ENCODE measurements at regions not wholly inside any gene's neighbourhood (a gene's known extent, or its start where the extent isn't known, plus 50 kb on each side); places are given as distances from the start of the nearest gene placed in this dataset.

DNA sequence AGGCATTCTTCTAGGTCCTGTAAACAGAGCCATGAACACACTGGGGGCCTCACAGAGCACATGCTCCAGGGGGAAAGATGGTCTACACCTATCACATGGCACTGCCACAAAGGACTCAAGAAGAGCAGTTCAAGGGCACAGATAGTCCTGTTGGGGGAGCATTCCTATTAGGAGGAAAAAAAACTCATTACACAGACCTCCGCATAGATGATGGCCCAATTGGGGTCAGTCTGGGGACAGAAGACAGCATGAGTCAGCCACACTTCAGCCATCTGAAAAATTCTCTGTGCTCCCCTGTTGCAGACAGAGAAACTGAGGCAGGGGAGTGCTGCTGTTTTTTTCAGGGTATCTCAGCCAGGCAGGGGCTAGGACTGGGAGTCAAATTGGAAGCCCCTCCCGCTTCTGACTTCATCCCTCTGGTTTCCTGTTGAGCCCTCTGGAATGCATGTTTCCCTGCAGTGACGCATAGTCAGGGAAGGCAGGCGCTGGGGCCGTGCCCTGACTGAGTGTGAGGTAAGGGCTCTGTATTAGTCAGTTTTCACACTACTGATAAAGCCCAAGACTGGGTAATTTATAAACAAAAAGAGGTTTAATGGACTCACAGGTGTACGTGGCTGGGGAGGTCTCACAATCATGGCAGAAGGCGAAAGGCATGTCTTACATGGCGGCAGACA is 67.9 kb downstream of the RHOB start:
- TF ChIP-seq POLR2A (IDR thresholded peaks at IDR 0.05; ENCODE audit: insufficient read depth in 1 of 2, low read depth in 2 of 2, low read length in 2 of 2) (no peak), STAG1 (CRISPR knock-in tag; IDR thresholded peaks at IDR 0.05) (no peak), MAX (IDR thresholded peaks at IDR 0.05) (no peak), GTF3A (CRISPR knock-in tag; conservative IDR thresholded peaks at IDR 0.05) (no peak), MAZ (IDR thresholded peaks at IDR 0.05; ENCODE audit: borderline replicate concordance, low read depth, low read length) (no peak), MAZ (CRISPR knock-in tag; IDR thresholded peaks at IDR 0.05; ENCODE audit: low read depth) (no peak), TCF7 (IDR thresholded peaks at IDR 0.05; ENCODE audit: low read depth) (no peak), CTCF (CRISPR knock-in tag; IDR thresholded peaks at IDR 0.05) (no peak), YY1 (IDR thresholded peaks at IDR 0.05; ENCODE audit: insufficient read depth, insufficient replicate concordance, low read depth, low read length) (no peak), ELF4 (CRISPR knock-in tag; IDR thresholded peaks at IDR 0.05; ENCODE audit: borderline replicate concordance) (no peak), SIN3A (IDR thresholded peaks at IDR 0.05; ENCODE audit: borderline replicate concordance, low read depth, low read length) (no peak)

All from HepG2 (cell line).